ENCODE measurements at regions not wholly inside any gene's neighbourhood (a gene's known extent, or its start where the extent isn't known, plus 50 kb on each side); places are given as distances from the start of the nearest gene placed in this dataset.
"Not testable (repeated sequence)": the region's sequence is repeated elsewhere in the genome, so short reads cannot be mapped to it uniquely, and the experiment has no call there.

GRCh38 chr7:73156510-73157168 lies 70.8 kb upstream of the SPDYE9 start:
- not testable (repeated sequence) for TF ChIP-seq CTCF (IDR thresholded peaks at IDR 0.05 in 2 of 3, conservative IDR thresholded peaks at IDR 0.05 in 1 of 3; ENCODE audit: control insufficient read depth in 2 of 3, extremely low read depth in 1 of 3, insufficient read depth in 1 of 3, low read depth in 3 of 3, low read length in 3 of 3); CBX5 (IDR thresholded peaks at IDR 0.05; ENCODE audit: low read depth); TARDBP (IDR thresholded peaks at IDR 0.05; ENCODE audit: borderline replicate concordance); BCL11A (IDR thresholded peaks at IDR 0.05; ENCODE audit: low read depth, low read length); REST (IDR thresholded peaks at IDR 0.05; ENCODE audit: low read depth, low read length); ZZZ3 (IDR thresholded peaks at IDR 0.05; ENCODE audit: control insufficient read depth, insufficient read length, low read depth); POLR2A (IDR thresholded peaks at IDR 0.05; ENCODE audit: low read depth, low read length); SMAD1 (IDR thresholded peaks at IDR 0.05; ENCODE audit: low read depth, partially characterized antibody); ZNF24 (IDR thresholded peaks at IDR 0.05); EZH2 (IDR thresholded peaks at IDR 0.05; ENCODE audit: borderline replicate concordance, control insufficient read depth, low read depth, low read length); ZBTB40 (IDR thresholded peaks at IDR 0.05; ENCODE audit: borderline replicate concordance)

All from GM12878 (cell line).